ENCODE measurements at regions not wholly inside any gene's neighbourhood (a gene's known extent, or its start where the extent isn't known, plus 50 kb on each side); places are given as distances from the start of the nearest gene placed in this dataset.

GRCh38 chr4:79685542-79685941 lies 277.5 kb upstream of the GK2 start (continued):
- TF ChIP-seq CUX1 (IDR thresholded peaks at IDR 0.05; ENCODE audit: insufficient replicate concordance, low read depth, low read length) (no peak), E2F8 (IDR thresholded peaks at IDR 0.05; ENCODE audit: low read depth, partially characterized antibody) (no peak), ZSCAN29 (IDR thresholded peaks at IDR 0.05) (no peak), FOS (IDR thresholded peaks at IDR 0.05; ENCODE audit: borderline replicate concordance, extremely low read depth, insufficient read length) (no peak), MEF2A (IDR thresholded peaks at IDR 0.05; ENCODE audit: insufficient read depth, low read depth, low read length) (no peak), CREB1 (IDR thresholded peaks at IDR 0.05; ENCODE audit: low read depth) (no peak)
